ENCODE measurements at regions not wholly inside any gene's neighbourhood (a gene's known extent, or its start where the extent isn't known, plus 50 kb on each side); places are given as distances from the start of the nearest gene placed in this dataset.

GRCh38 chr2:6617794-6618193, 247.9 kb downstream of the CMPK2 start:
- no peak overlapping the region for H3K4me3 ChIP-seq (ENCODE audit: low read length)
- TF ChIP-seq CTCF (conservative IDR thresholded peaks at IDR 0.05; ENCODE audit: low read depth, low read length), result no peak
- no peak for DNase-seq (ENCODE audit: low read depth)

GRCh38 chr2:6618201-6618600, 247.5 kb downstream of the CMPK2 start:
- no peak overlapping the region for H3K4me3 ChIP-seq (ENCODE audit: low read length)
- TF ChIP-seq CTCF (conservative IDR thresholded peaks at IDR 0.05; ENCODE audit: low read depth, low read length), result no peak
- DNase-seq (ENCODE audit: low read depth), result no peak

GRCh38 chr2:6623746-6624145, 242.0 kb downstream of the CMPK2 start:
- TF ChIP-seq CTCF (conservative IDR thresholded peaks at IDR 0.05; ENCODE audit: low read depth, low read length), result no peak
- no peak for DNase-seq (ENCODE audit: low read depth)
- no peak overlapping the region for H3K4me3 ChIP-seq (ENCODE audit: low read length)

- DNase-seq (ENCODE audit: low read depth), result no peak
- TF ChIP-seq CTCF (conservative IDR thresholded peaks at IDR 0.05; ENCODE audit: low read depth, low read length), result no peak
- H3K4me3 ChIP-seq (ENCODE audit: low read length), result no peak overlapping the region
These were observed 239.2 kb downstream of the CMPK2 start for GRCh38 chr2:6626401-6627012.

- DNase-seq (ENCODE audit: low read depth), result no peak
- no peak overlapping the region for H3K4me3 ChIP-seq (ENCODE audit: low read length)
- no peak for TF ChIP-seq CTCF (conservative IDR thresholded peaks at IDR 0.05; ENCODE audit: low read depth, low read length)
These were observed 238.4 kb downstream of the CMPK2 start for GRCh38 chr2:6627316-6627715.

- TF ChIP-seq CTCF (conservative IDR thresholded peaks at IDR 0.05; ENCODE audit: low read depth, low read length), result no peak
- no peak for DNase-seq (ENCODE audit: low read depth)
These were observed 235.5 kb downstream of the CMPK2 start for GRCh38 chr2:6630209-6630608.

GRCh38 chr2:6635296-6635695, 230.4 kb downstream of the CMPK2 start:
- H3K4me3 ChIP-seq (ENCODE audit: low read length), result no peak overlapping the region
- DNase-seq (ENCODE audit: low read depth), result no peak
- no peak for TF ChIP-seq CTCF (conservative IDR thresholded peaks at IDR 0.05; ENCODE audit: low read depth, low read length)

More at GRCh38 chr2:6630209-6630608, 235.5 kb downstream of the CMPK2 start:
- H3K4me3 ChIP-seq (ENCODE audit: low read length), result no peak overlapping the region

All from retinal pigment epithelial cell (primary cell).